Erythroblast (primary cell): ENCODE measurements at regions not wholly inside any gene's neighbourhood (a gene's known extent, or its start where the extent isn't known, plus 50 kb on each side); places are given as distances from the start of the nearest gene placed in this dataset.

Experiments
- GATA1 ChIP-seq: IDR thresholded peaks from 2 replicates; pipeline ENCODE4 v1.6.1; 2011; ENCODE audit warnings: low read depth, mild to moderate bottlenecking, control low read depth, low read length, moderate library complexity
- POLR2A ChIP-seq: IDR thresholded peaks from 2 replicates; pipeline ENCODE4 v1.6.1; 2011; ENCODE audit warnings: mild to moderate bottlenecking, low read length

DNA sequence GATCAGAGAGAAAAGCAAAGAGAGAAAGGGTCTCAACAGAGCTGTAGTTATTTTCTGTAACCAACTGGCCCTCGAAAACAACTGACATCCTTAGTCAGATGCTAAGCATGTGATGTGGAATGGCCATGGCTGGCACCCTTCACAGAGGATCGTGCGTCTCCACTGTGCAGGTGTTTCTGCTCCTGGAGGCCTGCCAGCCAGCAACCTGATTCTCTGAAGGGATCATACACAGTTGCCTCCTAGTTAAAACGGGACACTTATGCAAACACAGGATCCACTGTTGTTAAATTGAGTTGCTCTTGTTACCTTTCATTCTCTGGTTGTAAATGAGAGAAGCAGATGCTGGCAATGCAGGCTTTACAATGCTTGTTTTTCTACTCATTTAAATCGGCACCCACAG is 148.5 kb downstream of the HDGFL1 start:
- TF ChIP-seq POLR2A (no peak), GATA1 (no peak)
